Astrocyte (in vitro differentiated cells and primary cell): ENCODE measurements at regions not wholly inside any gene's neighbourhood (a gene's known extent, or its start where the extent isn't known, plus 50 kb on each side); places are given as distances from the start of the nearest gene placed in this dataset.

ENCODE experiments used
- EZH2 ChIP-seq: IDR thresholded peaks from 2 replicates; pipeline ENCODE4 v1.6.1; 2012; ENCODE audit warnings: mild to moderate bottlenecking, low read length, inconsistent platforms; ENCODE audit not compliant: insufficient read depth
- TF ChIP-seq, protein P1 (sequence below): IDR thresholded peaks from 2 replicates; pipeline ENCODE4 v1.5.1; 2011; ENCODE audit warnings: low read depth, mild to moderate bottlenecking, inconsistent platforms, low read length, moderate library complexity; ENCODE audit not compliant: insufficient read depth

DNA sequence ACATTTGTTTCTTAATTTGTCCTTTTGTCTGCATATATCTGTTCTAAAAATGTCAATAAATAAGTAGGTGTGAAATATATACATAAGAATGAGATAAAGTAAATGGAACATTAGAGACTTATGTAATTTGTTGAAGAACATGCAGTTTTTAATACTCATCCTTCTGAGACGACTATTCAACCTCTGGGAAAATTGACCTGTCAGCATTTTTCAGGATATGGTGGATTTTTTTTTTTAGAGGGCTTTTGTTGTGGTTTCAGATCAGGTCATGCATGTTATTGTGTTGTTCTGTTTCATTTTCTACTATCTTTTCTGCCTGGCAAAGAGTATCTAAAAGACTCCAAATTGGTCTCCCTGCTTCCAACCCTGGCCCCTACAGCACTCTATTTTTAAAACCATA is 97.3 kb downstream of the PCDH7 start:
- TF ChIP-seq, protein P1, sequence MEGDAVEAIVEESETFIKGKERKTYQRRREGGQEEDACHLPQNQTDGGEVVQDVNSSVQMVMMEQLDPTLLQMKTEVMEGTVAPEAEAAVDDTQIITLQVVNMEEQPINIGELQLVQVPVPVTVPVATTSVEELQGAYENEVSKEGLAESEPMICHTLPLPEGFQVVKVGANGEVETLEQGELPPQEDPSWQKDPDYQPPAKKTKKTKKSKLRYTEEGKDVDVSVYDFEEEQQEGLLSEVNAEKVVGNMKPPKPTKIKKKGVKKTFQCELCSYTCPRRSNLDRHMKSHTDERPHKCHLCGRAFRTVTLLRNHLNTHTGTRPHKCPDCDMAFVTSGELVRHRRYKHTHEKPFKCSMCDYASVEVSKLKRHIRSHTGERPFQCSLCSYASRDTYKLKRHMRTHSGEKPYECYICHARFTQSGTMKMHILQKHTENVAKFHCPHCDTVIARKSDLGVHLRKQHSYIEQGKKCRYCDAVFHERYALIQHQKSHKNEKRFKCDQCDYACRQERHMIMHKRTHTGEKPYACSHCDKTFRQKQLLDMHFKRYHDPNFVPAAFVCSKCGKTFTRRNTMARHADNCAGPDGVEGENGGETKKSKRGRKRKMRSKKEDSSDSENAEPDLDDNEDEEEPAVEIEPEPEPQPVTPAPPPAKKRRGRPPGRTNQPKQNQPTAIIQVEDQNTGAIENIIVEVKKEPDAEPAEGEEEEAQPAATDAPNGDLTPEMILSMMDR = no peak
- TF ChIP-seq EZH2 = no peak
